ENCODE measurements at regions not wholly inside any gene's neighbourhood (a gene's known extent, or its start where the extent isn't known, plus 50 kb on each side); places are given as distances from the start of the nearest gene placed in this dataset.

GRCh38 chr16:52727441-52727840 is 180.5 kb upstream of the TOX3 start:
- in situ Hi-C loops (cut with HindIII; ENCODE audit: low sequenced_read_pairs), result no loop called here
- H3K4me3 ChIP-seq (ENCODE audit: low read depth, low read length), result no peak overlapping the region
- DNase-seq (ENCODE audit: low read depth, low spot score), result no peak
- TF ChIP-seq CTCF (IDR thresholded peaks at IDR 0.05; ENCODE audit: low read depth, low read length), result no peak

- in situ Hi-C loops (cut with HindIII; ENCODE audit: low sequenced_read_pairs), result no loop called here
- no peak for DNase-seq (ENCODE audit: low read depth, low spot score)
- H3K4me3 ChIP-seq (ENCODE audit: low read depth, low read length), result no peak overlapping the region
- TF ChIP-seq CTCF (IDR thresholded peaks at IDR 0.05; ENCODE audit: low read depth, low read length), result no peak
These were observed 178.5 kb upstream of the TOX3 start for GRCh38 chr16:52725461-52725860.

GRCh38 chr16:52725043-52725442 is 178.1 kb upstream of the TOX3 start:
- H3K4me3 ChIP-seq (ENCODE audit: low read depth, low read length), result no peak overlapping the region
- TF ChIP-seq CTCF (IDR thresholded peaks at IDR 0.05; ENCODE audit: low read depth, low read length), result no peak
- in situ Hi-C loops (cut with HindIII; ENCODE audit: low sequenced_read_pairs), result no loop called here
- no peak for DNase-seq (ENCODE audit: low read depth, low spot score)

GRCh38 chr16:52721331-52721730 is 174.4 kb upstream of the TOX3 start:
- no peak overlapping the region for H3K4me3 ChIP-seq (ENCODE audit: low read depth, low read length)
- no peak for TF ChIP-seq CTCF (IDR thresholded peaks at IDR 0.05; ENCODE audit: low read depth, low read length)
- DNase-seq (ENCODE audit: low read depth, low spot score), result no peak
- in situ Hi-C loops (cut with HindIII; ENCODE audit: low sequenced_read_pairs), result no loop called here

- no peak for TF ChIP-seq CTCF (IDR thresholded peaks at IDR 0.05; ENCODE audit: low read depth, low read length)
- no peak for DNase-seq (ENCODE audit: low read depth, low spot score)
- no peak overlapping the region for H3K4me3 ChIP-seq (ENCODE audit: low read depth, low read length)
- in situ Hi-C loops (cut with HindIII; ENCODE audit: low sequenced_read_pairs), result no loop called here
These were observed 171.1 kb upstream of the TOX3 start for GRCh38 chr16:52718046-52718445.

- no peak overlapping the region for H3K4me3 ChIP-seq (ENCODE audit: low read depth, low read length)
- no peak for TF ChIP-seq CTCF (IDR thresholded peaks at IDR 0.05; ENCODE audit: low read depth, low read length)
- in situ Hi-C loops (cut with HindIII; ENCODE audit: low sequenced_read_pairs), result no loop called here
- DNase-seq (ENCODE audit: low read depth, low spot score), result no peak
These were observed 166.8 kb upstream of the TOX3 start for GRCh38 chr16:52713740-52714139.

GRCh38 chr16:52709306-52709705 is 162.4 kb upstream of the TOX3 start:
- no peak for TF ChIP-seq CTCF (IDR thresholded peaks at IDR 0.05; ENCODE audit: low read depth, low read length)
- in situ Hi-C loops (cut with HindIII; ENCODE audit: low sequenced_read_pairs), result no loop called here
- H3K4me3 ChIP-seq (ENCODE audit: low read depth, low read length), result no peak overlapping the region
- DNase-seq (ENCODE audit: low read depth, low spot score), result no peak

All from astrocyte of the spinal cord (primary cell).